ENCODE measurements at regions not wholly inside any gene's neighbourhood (a gene's known extent, or its start where the extent isn't known, plus 50 kb on each side); places are given as distances from the start of the nearest gene placed in this dataset.

DNA sequence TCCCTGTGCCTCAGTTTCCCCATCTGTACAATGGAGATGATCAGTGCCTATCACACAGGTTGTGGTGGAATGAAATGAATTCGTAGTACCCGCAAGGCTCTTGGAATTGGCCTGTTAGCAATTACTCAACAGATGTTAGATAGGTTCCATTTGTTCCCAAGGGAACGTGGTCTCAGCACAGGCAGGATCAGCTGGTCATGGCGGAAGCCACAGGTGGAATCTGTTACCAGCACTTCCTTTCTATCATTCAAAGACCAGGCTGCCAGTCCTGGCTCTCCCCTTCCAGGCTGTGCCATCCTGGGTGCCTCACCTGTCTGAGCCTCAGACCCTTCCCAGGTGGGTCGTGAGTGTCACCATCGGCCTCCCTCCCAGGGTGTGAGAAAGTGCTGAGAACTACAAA lies 61.5 kb downstream of the FBXO2 start:
- Histone ChIP-seq H3K4me3 (ENCODE audit: low read length) (no peak overlapping the region), H3K36me3 (ENCODE audit: insufficient read depth, low read length) (no peaks in the 10 kb centered on the region), H2AFZ (ENCODE audit: low read depth, low read length) (no peak overlapping the region), H4K20me1 (ENCODE audit: insufficient read depth) (no peaks in the 10 kb centered on the region), H3K27ac (ENCODE audit: low read length) (no peak overlapping the region), H3K79me2 (replicated peaks; ENCODE audit: insufficient read depth, low read length) (no peaks in the 10 kb centered on the region), H3K9ac (ENCODE audit: low read length) (no peak overlapping the region), H3K4me2 (ENCODE audit: low read length) (no peak overlapping the region), H3K9me3 (ENCODE audit: low read length) (no peaks in the 10 kb centered on the region), H3K9me2 (ENCODE audit: insufficient read depth, low read length) (no peaks in the 10 kb centered on the region), H3F3A (ENCODE audit: insufficient read depth, low read length, poor library complexity, severe bottlenecking) (no peaks in the 10 kb centered on the region), H3K27me3 (ENCODE audit: insufficient read depth, low read depth, low read length) (no peaks in the 10 kb centered on the region)
- TF ChIP-seq SMC3 (conservative IDR thresholded peaks at IDR 0.05; ENCODE audit: poor library complexity) (no peak), EZH2 (IDR thresholded peaks at IDR 0.05; ENCODE audit: borderline replicate concordance, insufficient read depth, low read length, poor library complexity, severe bottlenecking) (no peak), MXI1 (conservative IDR thresholded peaks at IDR 0.05; ENCODE audit: poor library complexity, severe bottlenecking) (no peak), EP300 (conservative IDR thresholded peaks at IDR 0.05; ENCODE audit: poor library complexity, severe bottlenecking) (no peak), TAF1 (IDR thresholded peaks at IDR 0.05; ENCODE audit: low read depth) (no peak), RAD21 (conservative IDR thresholded peaks at IDR 0.05) (no peak), POLR2AphosphoS5 (IDR thresholded peaks at IDR 0.05) (no peak)
- TF ChIP-seq, protein P1, sequence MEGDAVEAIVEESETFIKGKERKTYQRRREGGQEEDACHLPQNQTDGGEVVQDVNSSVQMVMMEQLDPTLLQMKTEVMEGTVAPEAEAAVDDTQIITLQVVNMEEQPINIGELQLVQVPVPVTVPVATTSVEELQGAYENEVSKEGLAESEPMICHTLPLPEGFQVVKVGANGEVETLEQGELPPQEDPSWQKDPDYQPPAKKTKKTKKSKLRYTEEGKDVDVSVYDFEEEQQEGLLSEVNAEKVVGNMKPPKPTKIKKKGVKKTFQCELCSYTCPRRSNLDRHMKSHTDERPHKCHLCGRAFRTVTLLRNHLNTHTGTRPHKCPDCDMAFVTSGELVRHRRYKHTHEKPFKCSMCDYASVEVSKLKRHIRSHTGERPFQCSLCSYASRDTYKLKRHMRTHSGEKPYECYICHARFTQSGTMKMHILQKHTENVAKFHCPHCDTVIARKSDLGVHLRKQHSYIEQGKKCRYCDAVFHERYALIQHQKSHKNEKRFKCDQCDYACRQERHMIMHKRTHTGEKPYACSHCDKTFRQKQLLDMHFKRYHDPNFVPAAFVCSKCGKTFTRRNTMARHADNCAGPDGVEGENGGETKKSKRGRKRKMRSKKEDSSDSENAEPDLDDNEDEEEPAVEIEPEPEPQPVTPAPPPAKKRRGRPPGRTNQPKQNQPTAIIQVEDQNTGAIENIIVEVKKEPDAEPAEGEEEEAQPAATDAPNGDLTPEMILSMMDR (IDR thresholded peaks at IDR 0.05; ENCODE audit: poor library complexity, severe bottlenecking): no peak
- TF ChIP-seq, protein P2, sequence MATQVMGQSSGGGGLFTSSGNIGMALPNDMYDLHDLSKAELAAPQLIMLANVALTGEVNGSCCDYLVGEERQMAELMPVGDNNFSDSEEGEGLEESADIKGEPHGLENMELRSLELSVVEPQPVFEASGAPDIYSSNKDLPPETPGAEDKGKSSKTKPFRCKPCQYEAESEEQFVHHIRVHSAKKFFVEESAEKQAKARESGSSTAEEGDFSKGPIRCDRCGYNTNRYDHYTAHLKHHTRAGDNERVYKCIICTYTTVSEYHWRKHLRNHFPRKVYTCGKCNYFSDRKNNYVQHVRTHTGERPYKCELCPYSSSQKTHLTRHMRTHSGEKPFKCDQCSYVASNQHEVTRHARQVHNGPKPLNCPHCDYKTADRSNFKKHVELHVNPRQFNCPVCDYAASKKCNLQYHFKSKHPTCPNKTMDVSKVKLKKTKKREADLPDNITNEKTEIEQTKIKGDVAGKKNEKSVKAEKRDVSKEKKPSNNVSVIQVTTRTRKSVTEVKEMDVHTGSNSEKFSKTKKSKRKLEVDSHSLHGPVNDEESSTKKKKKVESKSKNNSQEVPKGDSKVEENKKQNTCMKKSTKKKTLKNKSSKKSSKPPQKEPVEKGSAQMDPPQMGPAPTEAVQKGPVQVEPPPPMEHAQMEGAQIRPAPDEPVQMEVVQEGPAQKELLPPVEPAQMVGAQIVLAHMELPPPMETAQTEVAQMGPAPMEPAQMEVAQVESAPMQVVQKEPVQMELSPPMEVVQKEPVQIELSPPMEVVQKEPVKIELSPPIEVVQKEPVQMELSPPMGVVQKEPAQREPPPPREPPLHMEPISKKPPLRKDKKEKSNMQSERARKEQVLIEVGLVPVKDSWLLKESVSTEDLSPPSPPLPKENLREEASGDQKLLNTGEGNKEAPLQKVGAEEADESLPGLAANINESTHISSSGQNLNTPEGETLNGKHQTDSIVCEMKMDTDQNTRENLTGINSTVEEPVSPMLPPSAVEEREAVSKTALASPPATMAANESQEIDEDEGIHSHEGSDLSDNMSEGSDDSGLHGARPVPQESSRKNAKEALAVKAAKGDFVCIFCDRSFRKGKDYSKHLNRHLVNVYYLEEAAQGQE (IDR thresholded peaks at IDR 0.05; ENCODE audit: borderline replicate concordance): no peak

DNA sequence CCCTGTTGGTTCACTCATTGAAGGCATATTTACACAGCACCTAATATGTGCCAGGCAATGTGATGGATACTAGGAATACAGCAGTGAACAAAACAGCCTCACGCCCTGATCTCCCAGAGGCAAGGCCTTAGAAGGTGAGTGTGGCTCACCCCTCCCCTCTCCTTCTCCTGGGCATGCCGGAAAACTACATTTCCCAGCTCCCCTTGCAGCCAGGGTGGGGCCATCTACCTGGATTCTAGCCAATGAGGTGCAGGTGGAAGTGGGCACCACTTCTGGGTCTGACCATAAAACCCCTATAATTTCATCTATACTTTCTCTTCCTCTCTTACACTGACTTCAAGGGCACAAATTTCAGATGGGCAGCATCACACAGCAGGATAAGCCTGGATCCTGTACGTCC lies 63.8 kb downstream of the FBXO2 start:
- Histone ChIP-seq H3K9me2 (ENCODE audit: insufficient read depth, low read length) (no peaks in the 10 kb centered on the region), H3K9me3 (ENCODE audit: low read length) (no peaks in the 10 kb centered on the region), H3K36me3 (ENCODE audit: insufficient read depth, low read length) (no peaks in the 10 kb centered on the region), H2AFZ (ENCODE audit: low read depth, low read length) (no peak overlapping the region), H3K79me2 (replicated peaks; ENCODE audit: insufficient read depth, low read length) (no peaks in the 10 kb centered on the region), H3K27ac (ENCODE audit: low read length) (no peak overlapping the region), H3K4me3 (ENCODE audit: low read length) (no peak overlapping the region), H4K20me1 (ENCODE audit: insufficient read depth) (no peaks in the 10 kb centered on the region), H3K9ac (ENCODE audit: low read length) (no peak overlapping the region), H3F3A (ENCODE audit: insufficient read depth, low read length, poor library complexity, severe bottlenecking) (no peaks in the 10 kb centered on the region), H3K4me2 (ENCODE audit: low read length) (no peak overlapping the region), H3K27me3 (ENCODE audit: insufficient read depth, low read depth, low read length) (no peaks in the 10 kb centered on the region)
- no peak for TF ChIP-seq SMC3 (conservative IDR thresholded peaks at IDR 0.05; ENCODE audit: poor library complexity)
- TF ChIP-seq MXI1 (conservative IDR thresholded peaks at IDR 0.05; ENCODE audit: poor library complexity, severe bottlenecking): no peak
- TF ChIP-seq, protein P2 (IDR thresholded peaks at IDR 0.05; ENCODE audit: borderline replicate concordance): no peak
- TF ChIP-seq EP300 (conservative IDR thresholded peaks at IDR 0.05; ENCODE audit: poor library complexity, severe bottlenecking): no peak
- TF ChIP-seq, protein P1 (IDR thresholded peaks at IDR 0.05; ENCODE audit: poor library complexity, severe bottlenecking): no peak
- TF ChIP-seq TAF1 (IDR thresholded peaks at IDR 0.05; ENCODE audit: low read depth): no peak
- TF ChIP-seq EZH2 (IDR thresholded peaks at IDR 0.05; ENCODE audit: borderline replicate concordance, insufficient read depth, low read length, poor library complexity, severe bottlenecking): no peak
- TF ChIP-seq POLR2AphosphoS5 (IDR thresholded peaks at IDR 0.05): no peak
- TF ChIP-seq RAD21 (conservative IDR thresholded peaks at IDR 0.05): no peak
